A549 (cell line): ENCODE measurements at regions not wholly inside any gene's neighbourhood (a gene's known extent, or its start where the extent isn't known, plus 50 kb on each side); places are given as distances from the start of the nearest gene placed in this dataset.

Source experiments
- BHLHE40 ChIP-seq: IDR thresholded peaks from 2 replicates; pipeline ENCODE4 v1.6.1; 2012; ENCODE audit warnings: low read depth, low read length, inconsistent platforms
- CEBPB ChIP-seq, 2 experiments: fragments of >200 bp in 1 of 2; sonication (Bioruptor Twin) in 1 of 2; formaldehyde crosslinking in 1 of 2; IDR thresholded peaks; 2 replicates each; pipeline ENCODE4 v1.6.1; 2012 to 2016
- JUNB ChIP-seq: fragments of >200 bp; sonication (Bioruptor Twin); formaldehyde crosslinking; IDR thresholded peaks from 2 replicates; pipeline ENCODE4 v1.6.1; 2016
- MYC ChIP-seq: IDR thresholded peaks from 2 replicates; pipeline ENCODE4 v1.6.1; 2012; ENCODE audit warnings: mild to moderate bottlenecking, inconsistent platforms, low read length, improper control_type of control experiment, borderline replicate concordance
- NR3C1 ChIP-seq: fragments of >200 bp; sonication (Bioruptor Twin); formaldehyde crosslinking; IDR thresholded peaks from 3 replicates; pipeline ENCODE4 v1.6.1; 2017
- PHF8 ChIP-seq: fragments of 200-600 bp; sonication (generic); IDR thresholded peaks from 2 replicates; pipeline ENCODE4 v1.6.1; 2016; ENCODE audit warnings: low read depth, mild to moderate bottlenecking, antibody characterized with exemption, moderate library complexity, borderline replicate concordance
- TP53 ChIP-seq: fragments of 250-450 bp; sonication (Bioruptor Pico); IDR thresholded peaks from 2 replicates; pipeline ENCODE4 v1.5.0; 2021; ENCODE audit warnings: mild to moderate bottlenecking, moderate library complexity
- TF ChIP-seq, protein P1 (sequence below): fragments of >200 bp; sonication (Bioruptor Twin); formaldehyde crosslinking; IDR thresholded peaks from 3 replicates; pipeline ENCODE4 v1.5.1; 2016

DNA sequence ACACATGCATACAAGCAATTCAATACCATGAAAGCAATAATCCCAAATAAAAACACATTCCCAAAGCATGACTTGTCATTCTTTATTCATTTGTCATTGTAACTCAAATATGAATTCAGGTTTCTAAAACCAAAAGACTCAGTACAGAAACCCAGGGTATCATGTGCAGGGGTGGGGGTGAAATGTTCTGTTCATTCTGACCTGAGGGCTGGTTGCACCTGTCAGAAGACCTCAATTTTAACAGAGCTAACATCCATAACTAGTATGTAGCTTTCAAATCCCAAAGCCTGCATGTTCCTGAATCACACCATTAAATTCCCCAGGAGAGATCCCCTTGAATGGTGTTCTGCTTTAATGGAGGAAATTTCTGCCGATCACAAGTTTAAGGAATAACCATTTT lies 738.7 kb downstream of the MCTP2 start:
- TF ChIP-seq NR3C1 = no peak
- TF ChIP-seq MYC = no peak
- TF ChIP-seq TP53 (CRISPR knock-in tag) = no peak
- TF ChIP-seq JUNB = no peak
- TF ChIP-seq, protein P1, sequence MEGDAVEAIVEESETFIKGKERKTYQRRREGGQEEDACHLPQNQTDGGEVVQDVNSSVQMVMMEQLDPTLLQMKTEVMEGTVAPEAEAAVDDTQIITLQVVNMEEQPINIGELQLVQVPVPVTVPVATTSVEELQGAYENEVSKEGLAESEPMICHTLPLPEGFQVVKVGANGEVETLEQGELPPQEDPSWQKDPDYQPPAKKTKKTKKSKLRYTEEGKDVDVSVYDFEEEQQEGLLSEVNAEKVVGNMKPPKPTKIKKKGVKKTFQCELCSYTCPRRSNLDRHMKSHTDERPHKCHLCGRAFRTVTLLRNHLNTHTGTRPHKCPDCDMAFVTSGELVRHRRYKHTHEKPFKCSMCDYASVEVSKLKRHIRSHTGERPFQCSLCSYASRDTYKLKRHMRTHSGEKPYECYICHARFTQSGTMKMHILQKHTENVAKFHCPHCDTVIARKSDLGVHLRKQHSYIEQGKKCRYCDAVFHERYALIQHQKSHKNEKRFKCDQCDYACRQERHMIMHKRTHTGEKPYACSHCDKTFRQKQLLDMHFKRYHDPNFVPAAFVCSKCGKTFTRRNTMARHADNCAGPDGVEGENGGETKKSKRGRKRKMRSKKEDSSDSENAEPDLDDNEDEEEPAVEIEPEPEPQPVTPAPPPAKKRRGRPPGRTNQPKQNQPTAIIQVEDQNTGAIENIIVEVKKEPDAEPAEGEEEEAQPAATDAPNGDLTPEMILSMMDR = no peak
- no peak for TF ChIP-seq PHF8
- no peak for TF ChIP-seq BHLHE40
- no peak for TF ChIP-seq CEBPB (IDR thresholded peaks at IDR 0.05)
